GM19395 (cell line): ENCODE measurements at regions not wholly inside any gene's neighbourhood (a gene's known extent, or its start where the extent isn't known, plus 50 kb on each side); places are given as distances from the start of the nearest gene placed in this dataset.
"Not testable (repeated sequence)": the region's sequence is repeated elsewhere in the genome, so short reads cannot be mapped to it uniquely, and the experiment has no call there.

Source experiments
- ATAC-seq: cut with Tn5 transposase; IDR thresholded peaks from one replicate; pipeline ENCODE4 v1.9.1; 2021; ENCODE audit warnings: mild to moderate bottlenecking, moderate library complexity; ENCODE audit not compliant: unreplicated experiment

- ATAC-seq = not testable (repeated sequence)
Measured at GRCh38 chr6:84291033-84291432, 63.6 kb upstream of the CEP162 start.

GRCh38 chr6:84284428-84285049, 57.1 kb upstream of the CEP162 start:
- peak; percentile 58 for ATAC-seq

- ATAC-seq = no peak
Measured at GRCh38 chr6:84282550-84282949, 55.1 kb upstream of the CEP162 start.

GRCh38 chr6:84280639-84281038, 53.2 kb upstream of the CEP162 start:
- no peak for ATAC-seq

- no peak for ATAC-seq
Measured at GRCh38 chr6:84280030-84280429, 52.6 kb upstream of the CEP162 start.

GRCh38 chr6:84278321-84278998, 51.0 kb upstream of the CEP162 start:
- ATAC-seq = no peak
